ENCODE measurements at regions not wholly inside any gene's neighbourhood (a gene's known extent, or its start where the extent isn't known, plus 50 kb on each side); places are given as distances from the start of the nearest gene placed in this dataset.
A peak's percentile ranks its signal among the peaks of the same experiment; 100 is the strongest.

DNA sequence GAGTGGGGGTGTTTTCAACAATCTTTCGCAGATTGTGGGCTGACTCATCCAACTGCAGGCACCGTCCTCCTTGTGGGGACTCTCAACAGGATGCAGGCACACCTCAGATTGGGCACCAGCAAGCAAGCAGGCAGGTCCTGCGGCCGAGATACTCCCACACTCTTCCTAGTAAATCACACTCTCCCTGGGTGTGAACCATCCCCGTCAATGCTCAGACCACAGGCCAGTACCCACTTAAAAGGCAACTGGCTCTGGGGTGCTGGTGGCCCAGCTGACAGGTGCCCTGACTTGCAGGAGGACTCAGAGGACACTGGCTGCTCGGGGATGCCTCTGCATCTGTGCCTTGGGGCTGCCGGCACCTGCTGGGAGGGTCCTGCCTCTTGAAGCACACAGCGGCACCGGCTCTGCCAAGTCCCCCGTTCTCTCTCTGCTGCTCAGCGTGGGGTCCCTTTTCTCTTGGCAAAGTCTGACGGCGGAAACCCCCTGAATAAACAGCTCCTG is 282.5 kb downstream of the CTTN start:
- Histone ChIP-seq H3K79me1 (ENCODE audit: insufficient read depth, low read depth, low read length, poor library complexity, severe bottlenecking) (no peaks in the 10 kb centered on the region), H3K18ac (ENCODE audit: insufficient read length, low read depth, low read length) (no peak overlapping the region), H3K4me2 (ENCODE audit: insufficient read depth, insufficient read length, low read length) (no peak overlapping the region), H3K23me2 (ENCODE audit: insufficient read length, low read depth, low read length, poor library complexity, severe bottlenecking) (no peaks in the 10 kb centered on the region), H3K56ac (ENCODE audit: insufficient read length, low read depth, low read length) (no peak overlapping the region), H3K27ac (ENCODE audit: insufficient read length, low read depth, low read length) (no peak overlapping the region), H2AK5ac (ENCODE audit: insufficient read length, low read length) (no peak overlapping the region), H3K14ac (ENCODE audit: insufficient read depth, low read length) (no peak overlapping the region; the same call in 1 of the 2 replicates), H2BK120ac (ENCODE audit: low read depth, low read length, poor library complexity, severe bottlenecking) (no peak overlapping the region), H2BK20ac (ENCODE audit: low read depth, low read length, poor library complexity, severe bottlenecking) (no peak overlapping the region), H3K23ac (ENCODE audit: insufficient read length, low read depth, low read length) (no peak overlapping the region), H4K8ac (replicated peaks; ENCODE audit: insufficient read length, low read depth, low read length) (no peak overlapping the region), H3K9ac (ENCODE audit: extremely low read depth, insufficient read length, low read length) (no peak overlapping the region), H2AFZ (ENCODE audit: low read length) (no peak overlapping the region), H3K27me3 (ENCODE audit: insufficient read depth, low read length) (no peaks in the 10 kb centered on the region), H2BK15ac (ENCODE audit: low read depth, low read length) (no peak overlapping the region), H3T11ph (ENCODE audit: low read length) (no peak overlapping the region), H3K4ac (ENCODE audit: low read depth, low read length) (no peak overlapping the region), H4K91ac (ENCODE audit: insufficient read length, low read depth, low read length) (no peak overlapping the region), H4K20me1 (ENCODE audit: control insufficient read depth, insufficient read depth, insufficient read length) (no peaks in the 10 kb centered on the region), H4K5ac (ENCODE audit: insufficient read length, low read depth, low read length) (no peak overlapping the region), H3K9me3 (ENCODE audit: control insufficient read depth, low read depth, low read length) (no peaks in the 10 kb centered on the region), H2BK5ac (ENCODE audit: insufficient read length, low read length) (no peak overlapping the region), H3K4me1 (ENCODE audit: insufficient read depth, low read length) (0 out of 2 replicates have a peak, but pooled peaks cover 5% of the 10 kb centered on the region), H2BK12ac (ENCODE audit: insufficient read length, low read depth, low read length) (no peak overlapping the region), H3K79me2 (ENCODE audit: insufficient read depth, low read length) (no peaks in the 10 kb centered on the region)
- WGBS (ENCODE audit: extremely low coverage, insufficient read length, low lambda C conversion rate) = no CpG with 5 or more reads among the region's 13 CpGs
- TF ChIP-seq, protein P1, sequence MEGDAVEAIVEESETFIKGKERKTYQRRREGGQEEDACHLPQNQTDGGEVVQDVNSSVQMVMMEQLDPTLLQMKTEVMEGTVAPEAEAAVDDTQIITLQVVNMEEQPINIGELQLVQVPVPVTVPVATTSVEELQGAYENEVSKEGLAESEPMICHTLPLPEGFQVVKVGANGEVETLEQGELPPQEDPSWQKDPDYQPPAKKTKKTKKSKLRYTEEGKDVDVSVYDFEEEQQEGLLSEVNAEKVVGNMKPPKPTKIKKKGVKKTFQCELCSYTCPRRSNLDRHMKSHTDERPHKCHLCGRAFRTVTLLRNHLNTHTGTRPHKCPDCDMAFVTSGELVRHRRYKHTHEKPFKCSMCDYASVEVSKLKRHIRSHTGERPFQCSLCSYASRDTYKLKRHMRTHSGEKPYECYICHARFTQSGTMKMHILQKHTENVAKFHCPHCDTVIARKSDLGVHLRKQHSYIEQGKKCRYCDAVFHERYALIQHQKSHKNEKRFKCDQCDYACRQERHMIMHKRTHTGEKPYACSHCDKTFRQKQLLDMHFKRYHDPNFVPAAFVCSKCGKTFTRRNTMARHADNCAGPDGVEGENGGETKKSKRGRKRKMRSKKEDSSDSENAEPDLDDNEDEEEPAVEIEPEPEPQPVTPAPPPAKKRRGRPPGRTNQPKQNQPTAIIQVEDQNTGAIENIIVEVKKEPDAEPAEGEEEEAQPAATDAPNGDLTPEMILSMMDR (conservative IDR thresholded peaks at IDR 0.05) = no peak
- no peaks in the 10 kb centered on the region for H3K9me3 Mint-ChIP-seq
- DNase-seq = no peak
- no peaks in the 10 kb centered on the region for H3K27me3 Mint-ChIP-seq (ENCODE audit: low read depth)
- H3K4me3 Mint-ChIP-seq = no peak overlapping the region
- peak overlapping the region in 1 of 3 experiments; percentile 40; a peak in 1 of 7 replicates for H3K27ac Mint-ChIP-seq
- H3K4me1 Mint-ChIP-seq = peaks cover 27% of the 10 kb centered on the region in 2 experiments
- peaks cover 0 to 2% (median 0%) of the 10 kb centered on the region in 3 experiments; a peak in 1 of 7 replicates for H3K36me3 Mint-ChIP-seq (ENCODE audit: insufficient read depth in 1 of 3, low read depth in 3 of 3)
